ENCODE measurements at regions not wholly inside any gene's neighbourhood (a gene's known extent, or its start where the extent isn't known, plus 50 kb on each side); places are given as distances from the start of the nearest gene placed in this dataset.

DNA sequence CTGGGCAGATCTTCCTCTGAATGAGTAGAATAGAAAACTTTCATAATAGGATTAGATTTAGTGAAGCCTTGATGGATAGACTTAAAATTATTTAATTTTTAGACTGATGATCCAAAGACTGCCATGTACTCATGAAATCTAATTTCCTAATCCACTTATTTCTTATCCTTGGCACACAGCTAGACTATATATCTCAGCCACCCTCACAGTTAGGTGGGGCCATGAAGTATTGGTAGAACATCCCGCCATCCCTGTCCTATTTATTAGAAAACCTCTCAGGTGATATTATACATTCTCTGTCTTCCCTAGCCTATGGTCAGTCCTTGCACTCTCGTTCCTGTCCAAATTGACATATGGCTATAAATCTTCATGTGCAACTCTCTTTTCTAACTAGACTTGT is 110.9 kb downstream of the FAM170A start:
- H3K36me3 ChIP-seq = no peaks in the 10 kb centered on the region
- no peak for DNase-seq (ENCODE audit: extremely low spot score in 2 of 2)
- no peaks in the 10 kb centered on the region for H3K27me3 ChIP-seq
- TF ChIP-seq, protein P1, sequence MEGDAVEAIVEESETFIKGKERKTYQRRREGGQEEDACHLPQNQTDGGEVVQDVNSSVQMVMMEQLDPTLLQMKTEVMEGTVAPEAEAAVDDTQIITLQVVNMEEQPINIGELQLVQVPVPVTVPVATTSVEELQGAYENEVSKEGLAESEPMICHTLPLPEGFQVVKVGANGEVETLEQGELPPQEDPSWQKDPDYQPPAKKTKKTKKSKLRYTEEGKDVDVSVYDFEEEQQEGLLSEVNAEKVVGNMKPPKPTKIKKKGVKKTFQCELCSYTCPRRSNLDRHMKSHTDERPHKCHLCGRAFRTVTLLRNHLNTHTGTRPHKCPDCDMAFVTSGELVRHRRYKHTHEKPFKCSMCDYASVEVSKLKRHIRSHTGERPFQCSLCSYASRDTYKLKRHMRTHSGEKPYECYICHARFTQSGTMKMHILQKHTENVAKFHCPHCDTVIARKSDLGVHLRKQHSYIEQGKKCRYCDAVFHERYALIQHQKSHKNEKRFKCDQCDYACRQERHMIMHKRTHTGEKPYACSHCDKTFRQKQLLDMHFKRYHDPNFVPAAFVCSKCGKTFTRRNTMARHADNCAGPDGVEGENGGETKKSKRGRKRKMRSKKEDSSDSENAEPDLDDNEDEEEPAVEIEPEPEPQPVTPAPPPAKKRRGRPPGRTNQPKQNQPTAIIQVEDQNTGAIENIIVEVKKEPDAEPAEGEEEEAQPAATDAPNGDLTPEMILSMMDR (IDR thresholded peaks at IDR 0.05) = no peak
- TF ChIP-seq POLR2A (IDR thresholded peaks at IDR 0.05) (no peak), POLR2AphosphoS5 (IDR thresholded peaks at IDR 0.05; ENCODE audit: insufficient read depth in 1 of 2, low read depth in 1 of 2) (no peak)
- no peak overlapping the region for H3K27ac ChIP-seq
- H3K9me3 ChIP-seq = no peaks in the 10 kb centered on the region
- H3K4me1 ChIP-seq = no peaks in the 10 kb centered on the region
- no peak overlapping the region for H3K4me3 ChIP-seq
- intact Hi-C loops (cut with DNase I) = no loop called here

DNA sequence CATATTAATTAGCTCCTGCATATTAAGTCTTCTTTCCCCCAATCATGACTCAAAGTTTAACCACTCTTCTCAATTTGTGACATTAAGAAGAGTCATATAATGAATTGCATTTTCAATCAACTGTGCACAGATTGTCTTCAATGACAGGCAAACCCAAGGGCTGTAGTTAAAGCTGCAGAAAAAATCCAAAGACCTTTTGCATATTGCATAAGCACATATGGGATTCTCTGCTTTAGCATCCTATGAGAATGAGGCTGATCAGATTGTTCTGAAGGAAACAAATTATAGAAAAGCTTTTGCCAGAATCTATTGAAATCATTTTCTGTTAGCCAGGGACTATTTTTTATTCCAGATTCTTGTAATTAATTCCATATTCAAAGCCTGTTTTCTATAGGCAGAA is 112.3 kb downstream of the FAM170A start:
- intact Hi-C loops (cut with DNase I) = no loop called here
- no peak overlapping the region for H3K4me3 ChIP-seq
- H3K9me3 ChIP-seq = no peaks in the 10 kb centered on the region
- H3K27ac ChIP-seq = no peak overlapping the region
- H3K27me3 ChIP-seq = no peaks in the 10 kb centered on the region
- DNase-seq (ENCODE audit: extremely low spot score in 2 of 2) = no peak
- no peaks in the 10 kb centered on the region for H3K4me1 ChIP-seq
- no peaks in the 10 kb centered on the region for H3K36me3 ChIP-seq
- no peak for TF ChIP-seq POLR2A (IDR thresholded peaks at IDR 0.05)

DNA sequence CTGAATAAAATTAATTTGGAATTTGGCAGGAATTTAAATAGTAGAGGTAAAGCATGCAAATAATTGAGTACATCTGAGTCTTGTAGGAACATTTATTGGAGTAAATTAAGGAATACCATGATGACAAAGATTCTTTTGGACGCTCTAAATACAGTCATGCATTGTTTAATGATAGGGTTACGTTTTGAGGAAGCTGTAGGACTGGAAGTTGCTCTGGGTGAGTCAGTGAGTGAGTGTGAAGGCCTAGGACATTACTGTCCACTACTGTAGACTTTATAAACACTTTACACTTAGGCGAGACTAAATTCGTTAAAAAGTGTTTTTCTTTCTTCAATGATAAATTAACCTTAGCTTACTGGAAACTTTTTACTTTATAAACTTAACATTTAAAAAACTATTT is 113.0 kb downstream of the FAM170A start:
- Histone ChIP-seq H3K4me1 (no peaks in the 10 kb centered on the region), H3K9me3 (no peaks in the 10 kb centered on the region), H3K27me3 (no peaks in the 10 kb centered on the region), H3K36me3 (no peaks in the 10 kb centered on the region), H3K27ac (no peak overlapping the region), H3K4me3 (no peak overlapping the region)
- TF ChIP-seq, protein P1 (IDR thresholded peaks at IDR 0.05) = no peak
- TF ChIP-seq POLR2AphosphoS5 (IDR thresholded peaks at IDR 0.05; ENCODE audit: insufficient read depth in 1 of 2, low read depth in 1 of 2) (no peak), POLR2A (IDR thresholded peaks at IDR 0.05) (no peak)
- intact Hi-C loops (cut with DNase I) = no loop called here
- no peak for DNase-seq (ENCODE audit: extremely low spot score in 2 of 2)

DNA sequence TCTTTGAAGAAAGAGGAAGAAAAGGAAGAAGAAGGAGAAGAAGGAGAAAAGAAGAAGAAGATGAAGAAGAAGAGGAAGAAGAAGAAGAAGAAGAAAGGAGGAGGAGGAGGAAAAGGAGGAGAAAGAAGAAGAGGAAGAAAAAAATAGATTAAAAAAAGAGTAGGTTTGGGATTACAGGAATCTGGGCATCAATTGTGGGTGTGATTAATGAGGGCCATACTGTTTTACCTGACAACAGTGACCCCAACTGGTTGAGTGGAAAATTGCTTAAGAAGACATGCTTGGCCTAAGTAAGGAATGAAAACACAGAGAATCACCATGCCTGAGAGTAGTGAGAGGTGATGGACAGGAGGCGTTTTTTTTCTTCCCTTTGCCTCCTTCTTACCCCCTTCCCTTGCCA is 114.6 kb downstream of the FAM170A start:
- no peaks in the 10 kb centered on the region for H3K9me3 ChIP-seq
- no peaks in the 10 kb centered on the region for H3K4me1 ChIP-seq
- H3K4me3 ChIP-seq = no peak overlapping the region
- no peaks in the 10 kb centered on the region for H3K27me3 ChIP-seq
- no peaks in the 10 kb centered on the region for H3K36me3 ChIP-seq
- no peak overlapping the region for H3K27ac ChIP-seq
- no peak for TF ChIP-seq POLR2A (IDR thresholded peaks at IDR 0.05)
- TF ChIP-seq, protein P1 (IDR thresholded peaks at IDR 0.05) = no peak
- TF ChIP-seq POLR2AphosphoS5 (IDR thresholded peaks at IDR 0.05; ENCODE audit: insufficient read depth in 1 of 2, low read depth in 1 of 2) = no peak
- DNase-seq (ENCODE audit: extremely low spot score in 2 of 2) = no peak
- intact Hi-C loops (cut with DNase I) = no loop called here

DNA sequence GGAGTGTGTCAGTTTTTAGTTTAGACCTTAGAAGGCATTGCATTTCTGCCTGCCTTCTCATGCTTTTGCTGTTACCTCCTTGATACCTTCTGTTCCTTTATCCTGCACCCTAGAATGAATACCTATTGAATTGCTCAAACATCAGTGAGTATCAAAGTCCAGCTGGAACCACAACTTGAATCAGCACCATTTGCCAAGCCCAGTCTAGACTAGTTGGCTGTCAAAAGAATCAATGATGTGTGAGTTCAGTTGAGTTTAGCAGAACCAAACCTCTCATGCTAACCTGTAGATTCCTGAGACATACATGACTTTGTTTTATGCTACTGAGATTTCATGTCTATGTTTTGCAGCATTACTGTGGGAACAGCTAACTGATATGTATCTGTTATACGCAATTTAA is 116.6 kb downstream of the FAM170A start:
- Histone ChIP-seq H3K9me3 (no peaks in the 10 kb centered on the region), H3K4me3 (no peak overlapping the region), H3K27me3 (no peaks in the 10 kb centered on the region), H3K36me3 (no peaks in the 10 kb centered on the region), H3K27ac (no peak overlapping the region), H3K4me1 (no peaks in the 10 kb centered on the region)
- DNase-seq (ENCODE audit: extremely low spot score in 2 of 2) = no peak
- intact Hi-C loops (cut with DNase I) = no loop called here
- TF ChIP-seq, protein P1 (IDR thresholded peaks at IDR 0.05) = no peak
- no peak for TF ChIP-seq POLR2A (IDR thresholded peaks at IDR 0.05)

DNA sequence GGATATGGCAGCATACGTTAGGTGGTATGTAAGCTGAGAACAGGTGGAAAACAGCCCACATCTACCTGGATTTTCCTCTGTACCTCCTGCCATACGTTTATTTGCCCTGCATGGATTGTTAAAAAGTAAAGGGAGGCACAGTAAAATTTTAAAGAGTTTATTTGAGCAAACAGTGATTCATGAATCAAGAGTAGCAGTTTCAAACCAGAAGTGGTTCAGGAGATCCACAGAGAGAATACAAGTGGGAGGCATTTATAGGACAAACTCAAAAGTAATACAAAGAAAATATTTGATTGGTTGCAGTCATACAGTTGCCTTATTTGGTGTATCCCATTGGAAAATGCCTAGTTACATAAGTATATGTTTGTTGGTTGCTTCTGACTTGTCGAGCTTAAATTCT is 117.6 kb downstream of the FAM170A start:
- no peaks in the 10 kb centered on the region for H3K36me3 ChIP-seq
- no peak overlapping the region for H3K27ac ChIP-seq
- no peak for DNase-seq (ENCODE audit: extremely low spot score in 2 of 2)
- intact Hi-C loops (cut with DNase I) = no loop called here
- H3K9me3 ChIP-seq = no peaks in the 10 kb centered on the region
- no peaks in the 10 kb centered on the region for H3K27me3 ChIP-seq
- TF ChIP-seq POLR2AphosphoS5 (IDR thresholded peaks at IDR 0.05; ENCODE audit: insufficient read depth in 1 of 2, low read depth in 1 of 2) = no peak
- TF ChIP-seq POLR2A (IDR thresholded peaks at IDR 0.05) = no peak
- TF ChIP-seq, protein P1 (IDR thresholded peaks at IDR 0.05) = no peak
- no peaks in the 10 kb centered on the region for H3K4me1 ChIP-seq
- H3K4me3 ChIP-seq = no peak overlapping the region
